Testis (tissue), 2 donors: ENCODE measurements at regions not wholly inside any gene's neighbourhood (a gene's known extent, or its start where the extent isn't known, plus 50 kb on each side); places are given as distances from the start of the nearest gene placed in this dataset.

Experiments
- DNase-seq: peaks from one replicate; pipeline ENCODE4 v3.0.0-alpha.2; 2019
- H3K27ac ChIP-seq, 2 donors: fragments of 200-600 bp; sonication (generic); one replicate each; pipeline ENCODE4 v1.5.1; 2019
- H3K27me3 ChIP-seq: fragments of 200-600 bp; sonication (generic); one replicate; pipeline ENCODE4 v1.5.1; 2019
- H3K36me3 ChIP-seq: fragments of 200-600 bp; sonication (generic); one replicate; pipeline ENCODE4 v1.5.1; 2017; ENCODE audit warnings: low read depth; ENCODE audit errors: missing control alignments
- H3K4me1 ChIP-seq: fragments of 200-600 bp; sonication (generic); one replicate; pipeline ENCODE4 v1.5.1; 2019
- H3K4me3 ChIP-seq, 2 donors: fragments of 200-600 bp; sonication (generic); one replicate each; pipeline ENCODE4 v1.5.1; 2017 to 2019
- H3K9me3 ChIP-seq: fragments of 200-600 bp; sonication (generic); one replicate; pipeline ENCODE4 v1.5.1; 2017
- POLR2A ChIP-seq: fragments of 450-650 bp; IDR thresholded peaks from one replicate; pipeline ENCODE4 v1.6.1; 2017; ENCODE audit warnings: antibody characterized with exemption, mild to moderate bottlenecking, moderate library complexity
- WGBS, 2 donors: methylation state at CpG; one replicate each; pipeline ENCODE4 v1.1.5; 2018; 5-methylcytosine and 5-hydroxymethylcytosine counted together
- intact Hi-C: fragments of 100-400 bp; cut with DNase I; formaldehyde crosslinking; loops from one replicate; pipeline ENCODE4 v1.15.1; 2023; ENCODE audit warnings: low total_unique reads
- TF ChIP-seq, protein P1 (sequence below), 3 experiments: fragments of 450-650 bp in 2 of 3; fragments of 200-600 bp in 1 of 3; sonication (generic) in 1 of 3; IDR thresholded peaks; one replicate each; pipeline ENCODE4 v1.5.1; 2016 to 2019; ENCODE audit warnings: antibody characterized with exemption in 3 of 3, mild to moderate bottlenecking in 2 of 3, moderate library complexity in 1 of 3

- TF ChIP-seq POLR2A = no peak
- TF ChIP-seq, protein P1, sequence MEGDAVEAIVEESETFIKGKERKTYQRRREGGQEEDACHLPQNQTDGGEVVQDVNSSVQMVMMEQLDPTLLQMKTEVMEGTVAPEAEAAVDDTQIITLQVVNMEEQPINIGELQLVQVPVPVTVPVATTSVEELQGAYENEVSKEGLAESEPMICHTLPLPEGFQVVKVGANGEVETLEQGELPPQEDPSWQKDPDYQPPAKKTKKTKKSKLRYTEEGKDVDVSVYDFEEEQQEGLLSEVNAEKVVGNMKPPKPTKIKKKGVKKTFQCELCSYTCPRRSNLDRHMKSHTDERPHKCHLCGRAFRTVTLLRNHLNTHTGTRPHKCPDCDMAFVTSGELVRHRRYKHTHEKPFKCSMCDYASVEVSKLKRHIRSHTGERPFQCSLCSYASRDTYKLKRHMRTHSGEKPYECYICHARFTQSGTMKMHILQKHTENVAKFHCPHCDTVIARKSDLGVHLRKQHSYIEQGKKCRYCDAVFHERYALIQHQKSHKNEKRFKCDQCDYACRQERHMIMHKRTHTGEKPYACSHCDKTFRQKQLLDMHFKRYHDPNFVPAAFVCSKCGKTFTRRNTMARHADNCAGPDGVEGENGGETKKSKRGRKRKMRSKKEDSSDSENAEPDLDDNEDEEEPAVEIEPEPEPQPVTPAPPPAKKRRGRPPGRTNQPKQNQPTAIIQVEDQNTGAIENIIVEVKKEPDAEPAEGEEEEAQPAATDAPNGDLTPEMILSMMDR (IDR thresholded peaks at IDR 0.05) = no peak
- intact Hi-C loops = loop anchor here (10.0 kb wide), 1 partner anchor 450 kb away; no protein-coding TSS in a partner anchor
- Histone ChIP-seq H3K27me3 (no peaks in the 10 kb centered on the region), H3K4me1 (no peaks in the 10 kb centered on the region), H3K27ac (no peak overlapping the region), H3K9me3 (no peaks in the 10 kb centered on the region), H3K36me3 (no peaks in the 10 kb centered on the region), H3K4me3 (no peak overlapping the region)
- DNase-seq = no peak
Measured at GRCh38 chr5:93874491-93874890, 133.1 kb upstream of the POU5F2 start.

DNA sequence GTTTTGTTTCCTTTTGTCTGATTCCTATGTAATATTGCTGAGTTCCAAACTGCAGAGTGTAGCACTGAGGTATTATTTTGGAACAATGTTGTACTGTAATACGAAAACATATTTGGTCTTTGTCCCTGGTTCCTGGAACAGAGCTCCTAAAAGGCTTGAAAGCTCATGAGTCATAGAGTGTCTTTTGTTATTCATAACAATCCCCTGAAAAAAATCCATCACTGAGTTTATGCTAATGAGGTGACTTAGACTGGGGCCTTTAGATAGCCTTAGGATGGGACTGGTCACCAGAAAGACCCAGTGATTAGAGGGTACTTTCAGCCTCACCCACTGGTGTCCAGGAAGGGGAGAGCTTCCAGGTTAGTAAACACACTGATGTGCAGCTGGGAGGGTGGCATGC is 132.7 kb upstream of the POU5F2 start:
- no peak overlapping the region for H3K4me3 ChIP-seq
- intact Hi-C loops = loop anchor here (10.0 kb wide), 1 partner anchor 449 kb away; no protein-coding TSS in a partner anchor
- H3K4me1 ChIP-seq = no peaks in the 10 kb centered on the region
- DNase-seq = no peak
- H3K27ac ChIP-seq = no peak overlapping the region
- no peaks in the 10 kb centered on the region for H3K36me3 ChIP-seq
- H3K27me3 ChIP-seq = no peaks in the 10 kb centered on the region
- TF ChIP-seq, protein P1 (IDR thresholded peaks at IDR 0.05) = no peak
- no peak for TF ChIP-seq POLR2A
- H3K9me3 ChIP-seq = no peaks in the 10 kb centered on the region
- WGBS, 2 donors = 77 to 81% methylated on average over 1 of the region's 1 CpG

- no peaks in the 10 kb centered on the region for H3K4me1 ChIP-seq
- H3K27ac ChIP-seq = no peak overlapping the region
- no peaks in the 10 kb centered on the region for H3K9me3 ChIP-seq
- H3K36me3 ChIP-seq = no peaks in the 10 kb centered on the region
- no peak overlapping the region for H3K4me3 ChIP-seq
- no peak for DNase-seq
- 94 to 100% methylated on average over 1 of the region's 1 CpG for WGBS, 2 donors
- intact Hi-C loops = loop anchor here (10.0 kb wide), 1 partner anchor 448 kb away; no protein-coding TSS in a partner anchor
- H3K27me3 ChIP-seq = no peaks in the 10 kb centered on the region
- TF ChIP-seq POLR2A = no peak
- TF ChIP-seq, protein P1 (IDR thresholded peaks at IDR 0.05) = no peak
Measured at GRCh38 chr5:93873211-93873736, 131.9 kb upstream of the POU5F2 start.

DNA sequence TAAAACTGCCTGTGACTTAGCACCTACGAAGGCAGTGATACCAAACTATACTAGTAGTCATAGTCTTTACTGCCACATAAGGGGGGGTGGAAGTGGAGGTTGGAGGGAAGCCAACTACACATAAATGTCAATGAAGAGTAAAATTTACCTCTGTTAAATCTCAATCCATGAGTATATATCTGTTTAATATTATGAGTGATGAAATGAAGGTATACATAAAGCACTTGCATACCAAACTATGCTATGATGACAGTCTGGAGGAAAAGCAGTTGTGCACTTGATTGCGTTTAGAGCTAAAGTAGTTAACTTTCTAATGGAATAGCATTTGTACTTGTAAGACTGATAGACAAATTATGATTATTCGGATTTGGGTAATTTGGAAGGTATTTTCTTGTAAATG is 129.2 kb upstream of the POU5F2 start:
- intact Hi-C loops = loop anchor here (10.0 kb wide), 1 partner anchor 446 kb away; no protein-coding TSS in a partner anchor
- no peak overlapping the region for H3K27ac ChIP-seq
- 89 to 96% methylated on average over 3 of the region's 3 CpGs for WGBS, 2 donors

More for the DNA sequence above, 129.2 kb upstream of the POU5F2 start:
- no peaks in the 10 kb centered on the region for H3K36me3 ChIP-seq
- no peaks in the 10 kb centered on the region for H3K27me3 ChIP-seq
- H3K9me3 ChIP-seq = no peaks in the 10 kb centered on the region
- no peak for DNase-seq
- no peaks in the 10 kb centered on the region for H3K4me1 ChIP-seq
- H3K4me3 ChIP-seq = no peak overlapping the region
- TF ChIP-seq, protein P1 (IDR thresholded peaks at IDR 0.05) = no peak
- no peak for TF ChIP-seq POLR2A
